Progenitor cell of endocrine pancreas (in vitro differentiated cells): ENCODE measurements at regions not wholly inside any gene's neighbourhood (a gene's known extent, or its start where the extent isn't known, plus 50 kb on each side); places are given as distances from the start of the nearest gene placed in this dataset.

ENCODE experiments used
- DNase-seq: peaks from one replicate; pipeline ENCODE4 v3.0.0; 2021; ENCODE audit warnings: low spot score; ENCODE audit not compliant: unreplicated experiment
- H3K27ac Mint-ChIP-seq: 2 replicates; pipeline ENCODE4 v1.8.0; 2021; ENCODE audit warnings: mild to moderate bottlenecking, moderate library complexity, mixed read lengths
- H3K27me3 Mint-ChIP-seq: 2 replicates; pipeline ENCODE4 v1.8.0; 2021; ENCODE audit warnings: mixed read lengths
- H3K36me3 Mint-ChIP-seq: 2 replicates; pipeline ENCODE4 v1.8.0; 2022; ENCODE audit warnings: mixed read lengths; ENCODE audit not compliant: insufficient read depth
- H3K4me1 Mint-ChIP-seq: 2 replicates; pipeline ENCODE4 v1.8.0; 2021; ENCODE audit warnings: low read depth, mixed read lengths
- H3K4me3 Mint-ChIP-seq: 2 replicates; pipeline ENCODE4 v1.8.0; 2021; ENCODE audit warnings: low read depth, mild to moderate bottlenecking, moderate library complexity, mixed read lengths
- H3K9me3 Mint-ChIP-seq: 2 replicates; pipeline ENCODE4 v1.8.0; 2021; ENCODE audit warnings: low read depth, mixed read lengths
- TF ChIP-seq, protein P1 (sequence below): fragments of 200-600 bp; sonication (generic); IDR thresholded peaks from one replicate; pipeline ENCODE4 v1.5.0; 2021; ENCODE audit warnings: antibody characterized with exemption, mild to moderate bottlenecking; ENCODE audit not compliant: unreplicated experiment

DNA sequence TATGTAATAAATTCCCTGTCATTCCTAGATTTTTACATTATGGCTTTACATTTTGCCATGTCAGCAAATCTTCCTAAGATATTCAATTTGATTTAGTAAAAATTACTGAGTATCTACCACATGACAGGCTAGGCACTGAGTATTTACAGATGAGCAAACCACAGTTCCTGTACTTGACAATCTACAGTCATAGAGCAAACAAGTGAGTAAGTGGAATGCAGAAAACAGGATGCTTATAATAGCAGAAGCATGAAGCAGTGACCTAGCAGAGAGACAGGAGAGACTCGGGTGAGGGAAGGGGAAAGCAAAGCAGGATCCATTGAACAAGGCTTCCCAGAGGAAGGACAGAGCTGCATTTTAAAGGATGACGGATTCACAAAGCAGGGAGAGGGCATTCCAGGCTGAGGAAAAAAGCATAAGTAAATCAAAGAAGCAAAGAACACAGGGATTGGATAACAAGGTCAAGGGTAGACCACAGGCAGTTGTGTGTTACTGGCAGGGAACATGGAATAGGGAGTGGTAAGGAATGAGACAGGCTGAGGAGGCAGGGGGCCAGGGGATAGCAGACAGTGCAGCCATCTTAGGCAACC, 124.7 kb upstream of the C1QTNF7 start:
- no peak overlapping the region for H3K27ac Mint-ChIP-seq
- no peak for DNase-seq
- no peaks in the 10 kb centered on the region for H3K4me1 Mint-ChIP-seq
- TF ChIP-seq, protein P1, sequence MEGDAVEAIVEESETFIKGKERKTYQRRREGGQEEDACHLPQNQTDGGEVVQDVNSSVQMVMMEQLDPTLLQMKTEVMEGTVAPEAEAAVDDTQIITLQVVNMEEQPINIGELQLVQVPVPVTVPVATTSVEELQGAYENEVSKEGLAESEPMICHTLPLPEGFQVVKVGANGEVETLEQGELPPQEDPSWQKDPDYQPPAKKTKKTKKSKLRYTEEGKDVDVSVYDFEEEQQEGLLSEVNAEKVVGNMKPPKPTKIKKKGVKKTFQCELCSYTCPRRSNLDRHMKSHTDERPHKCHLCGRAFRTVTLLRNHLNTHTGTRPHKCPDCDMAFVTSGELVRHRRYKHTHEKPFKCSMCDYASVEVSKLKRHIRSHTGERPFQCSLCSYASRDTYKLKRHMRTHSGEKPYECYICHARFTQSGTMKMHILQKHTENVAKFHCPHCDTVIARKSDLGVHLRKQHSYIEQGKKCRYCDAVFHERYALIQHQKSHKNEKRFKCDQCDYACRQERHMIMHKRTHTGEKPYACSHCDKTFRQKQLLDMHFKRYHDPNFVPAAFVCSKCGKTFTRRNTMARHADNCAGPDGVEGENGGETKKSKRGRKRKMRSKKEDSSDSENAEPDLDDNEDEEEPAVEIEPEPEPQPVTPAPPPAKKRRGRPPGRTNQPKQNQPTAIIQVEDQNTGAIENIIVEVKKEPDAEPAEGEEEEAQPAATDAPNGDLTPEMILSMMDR = no peak
- H3K27me3 Mint-ChIP-seq = peaks cover 2% of the 10 kb centered on the region
- H3K4me3 Mint-ChIP-seq = no peak overlapping the region
- no peaks in the 10 kb centered on the region for H3K9me3 Mint-ChIP-seq
- no peaks in the 10 kb centered on the region for H3K36me3 Mint-ChIP-seq

DNA sequence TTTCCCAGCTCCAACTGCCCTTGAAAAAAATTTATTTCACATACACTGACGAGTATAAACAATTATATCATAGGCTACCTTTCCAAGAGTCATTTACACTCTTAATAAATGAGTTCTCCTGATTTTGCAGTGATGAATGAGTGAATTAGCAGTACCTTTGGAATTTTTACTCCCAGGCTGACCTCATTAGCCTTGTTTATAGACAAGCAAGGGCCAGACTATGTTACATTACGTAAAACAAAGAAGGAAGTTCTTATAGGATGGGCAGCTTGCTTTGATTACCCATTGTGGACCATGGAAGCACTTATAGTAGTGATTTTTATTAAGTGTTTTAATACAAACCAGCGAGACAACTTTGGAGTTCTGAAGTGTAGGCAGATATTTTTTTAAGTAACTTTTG, 112.9 kb upstream of the C1QTNF7 start:
- Mint-ChIP-seq H3K36me3 (no peaks in the 10 kb centered on the region), H3K4me1 (peaks cover 16% of the 10 kb centered on the region), H3K27me3 (no peaks in the 10 kb centered on the region), H3K27ac (no peak overlapping the region), H3K9me3 (no peaks in the 10 kb centered on the region), H3K4me3 (no peak overlapping the region)
- TF ChIP-seq, protein P1 = no peak
- DNase-seq = no peak

DNA sequence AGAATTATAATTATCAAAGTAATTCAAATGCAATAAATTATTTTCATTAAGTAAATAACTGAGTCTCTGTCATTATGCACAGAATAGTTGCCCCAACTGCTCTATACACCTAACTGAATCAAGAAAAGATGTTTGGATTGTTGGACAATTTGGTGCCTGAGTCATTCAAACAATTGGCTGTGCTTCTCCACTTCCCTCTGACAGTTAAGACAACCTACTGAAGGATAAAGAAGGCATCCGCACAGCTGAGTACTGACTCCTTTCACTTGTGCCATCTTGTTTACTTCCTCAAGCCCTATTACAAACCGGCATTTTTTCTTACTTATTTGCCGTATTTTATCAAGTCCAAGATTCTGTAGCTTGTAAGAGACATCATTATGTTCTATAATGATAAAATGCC, 110.6 kb upstream of the C1QTNF7 start:
- H3K27ac Mint-ChIP-seq = no peak overlapping the region
- H3K36me3 Mint-ChIP-seq = no peaks in the 10 kb centered on the region
- H3K4me3 Mint-ChIP-seq = no peak overlapping the region
- no peaks in the 10 kb centered on the region for H3K27me3 Mint-ChIP-seq
- peaks cover 16% of the 10 kb centered on the region for H3K4me1 Mint-ChIP-seq
- no peak for DNase-seq
- TF ChIP-seq, protein P1 = no peak
- H3K9me3 Mint-ChIP-seq = no peaks in the 10 kb centered on the region

DNA sequence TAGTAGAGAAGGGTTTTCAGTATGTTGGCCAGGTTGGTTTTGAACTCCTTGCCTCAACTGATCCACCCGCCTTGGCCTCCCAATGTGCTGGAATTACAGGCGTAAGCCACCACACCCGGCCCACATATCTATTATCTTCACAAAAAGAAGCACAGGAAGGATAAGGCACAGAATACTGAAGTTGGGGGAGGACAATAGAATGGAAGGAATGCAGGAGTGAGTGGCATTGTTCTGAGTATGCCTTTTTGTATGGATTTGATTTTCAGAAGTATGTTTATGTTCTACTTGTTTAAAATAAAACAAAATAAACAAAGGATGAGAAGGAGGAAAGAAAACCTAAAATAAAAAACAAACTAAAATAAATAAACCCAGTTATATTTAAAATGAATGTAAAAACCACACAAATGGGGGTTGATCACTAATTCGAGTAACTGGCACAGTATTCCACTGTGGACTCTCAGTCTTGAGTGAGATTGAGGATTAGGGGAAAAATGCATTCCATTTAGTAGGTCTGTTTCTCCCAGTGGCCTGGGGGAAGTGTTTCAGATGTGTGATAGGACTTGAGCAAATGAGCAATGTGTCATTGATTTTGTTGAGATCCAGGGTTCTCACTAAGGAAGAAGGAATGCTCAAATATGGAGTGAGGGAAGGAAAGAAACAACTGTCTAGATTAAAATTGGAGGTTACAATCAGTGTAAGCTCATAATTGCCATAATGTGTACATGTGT, 109.0 kb upstream of the C1QTNF7 start:
- Mint-ChIP-seq H3K9me3 (no peaks in the 10 kb centered on the region), H3K27ac (no peak overlapping the region), H3K36me3 (no peaks in the 10 kb centered on the region), H3K27me3 (no peaks in the 10 kb centered on the region), H3K4me1 (peaks cover 17% of the 10 kb centered on the region), H3K4me3 (no peak overlapping the region)
- DNase-seq = no peak
- TF ChIP-seq, protein P1 = no peak

DNA sequence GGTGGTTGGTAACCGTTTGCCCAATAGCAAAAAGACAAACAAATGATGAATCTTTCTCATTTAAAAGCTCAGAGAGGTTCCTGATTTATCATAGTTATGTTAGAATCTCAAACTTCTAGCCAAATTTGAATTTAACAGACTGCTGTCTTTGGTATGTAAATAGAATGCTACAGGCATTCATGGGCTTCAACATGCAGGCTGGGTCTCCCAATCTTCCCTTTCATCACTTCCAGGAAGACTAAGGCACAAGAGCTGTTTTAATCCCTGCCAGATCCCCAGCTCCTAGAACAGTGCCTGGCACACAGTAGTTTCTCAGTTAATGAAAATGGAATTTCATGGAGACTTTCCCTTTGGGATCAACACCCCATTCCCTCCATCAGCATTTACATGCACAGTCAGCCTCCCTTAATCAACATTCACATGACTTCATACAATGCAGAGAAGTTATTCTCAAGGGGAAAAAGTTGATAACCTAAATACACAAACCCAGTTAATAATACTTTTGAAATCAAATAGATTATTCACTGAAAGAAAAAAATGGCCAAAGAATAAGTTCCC, 107.6 kb upstream of the C1QTNF7 start:
- Mint-ChIP-seq H3K27me3 (no peaks in the 10 kb centered on the region), H3K27ac (no peak overlapping the region), H3K4me1 (peaks cover 17% of the 10 kb centered on the region), H3K9me3 (no peaks in the 10 kb centered on the region), H3K4me3 (no peak overlapping the region), H3K36me3 (no peaks in the 10 kb centered on the region)
- TF ChIP-seq, protein P1 = no peak
- no peak for DNase-seq
